Cerebellar nuclear complex (tissue), 1 donor: ENCODE measurements at regions not wholly inside any gene's neighbourhood (a gene's known extent, or its start where the extent isn't known, plus 50 kb on each side); places are given as distances from the start of the nearest gene placed in this dataset.

Experiments used
- DNase-seq, 2 experiments: peaks; one replicate each; lab custom pipeline; 2025; lab: John Stamatoyannopoulos, UW

GRCh38 chr10:130767116-130767730, 544.3 kb downstream of the TCERG1L start:
- no peak for DNase-seq

GRCh38 chr10:130769146-130770017, 542.1 kb downstream of the TCERG1L start:
- DNase-seq: no peak

GRCh38 chr10:130770018-130770630, 541.4 kb downstream of the TCERG1L start:
- DNase-seq: no peak

GRCh38 chr10:130771491-130771946, 540.0 kb downstream of the TCERG1L start:
- no peak for DNase-seq

- no peak for DNase-seq
Observed at GRCh38 chr10:130772056-130772455, 539.5 kb downstream of the TCERG1L start.

GRCh38 chr10:130772676-130773075, 538.8 kb downstream of the TCERG1L start:
- no peak for DNase-seq

- DNase-seq: no peak
Observed at GRCh38 chr10:130773941-130774340, 537.6 kb downstream of the TCERG1L start.

GRCh38 chr10:130774871-130775270, 536.6 kb downstream of the TCERG1L start:
- DNase-seq: no peak

- DNase-seq: no peak
Observed at GRCh38 chr10:130775311-130775710, 536.2 kb downstream of the TCERG1L start.

GRCh38 chr10:130776724-130777123, 534.8 kb downstream of the TCERG1L start:
- no peak for DNase-seq

- no peak for DNase-seq
Observed at GRCh38 chr10:130777507-130778165, 533.9 kb downstream of the TCERG1L start.

- DNase-seq: no peak
Observed at GRCh38 chr10:130778166-130778545, 533.4 kb downstream of the TCERG1L start.

GRCh38 chr10:130780763-130781162, 530.8 kb downstream of the TCERG1L start:
- DNase-seq: no peak

- no peak for DNase-seq
Observed at GRCh38 chr10:130781206-130781605, 530.3 kb downstream of the TCERG1L start.

- DNase-seq: no peak
Observed at GRCh38 chr10:130781623-130782022, 529.9 kb downstream of the TCERG1L start.

GRCh38 chr10:130782467-130782866, 529.1 kb downstream of the TCERG1L start:
- DNase-seq: no peak

GRCh38 chr10:130784326-130784725, 527.2 kb downstream of the TCERG1L start:
- DNase-seq: no peak

- no peak for DNase-seq
Observed at GRCh38 chr10:130786365-130786966, 525.1 kb downstream of the TCERG1L start.

- no peak for DNase-seq
Observed at GRCh38 chr10:130787243-130787642, 524.3 kb downstream of the TCERG1L start.

GRCh38 chr10:130787821-130788220, 523.7 kb downstream of the TCERG1L start:
- DNase-seq: no peak

GRCh38 chr10:130790339-130790738, 521.2 kb downstream of the TCERG1L start:
- no peak for DNase-seq
